ENCODE measurements at regions not wholly inside any gene's neighbourhood (a gene's known extent, or its start where the extent isn't known, plus 50 kb on each side); places are given as distances from the start of the nearest gene placed in this dataset.

DNA sequence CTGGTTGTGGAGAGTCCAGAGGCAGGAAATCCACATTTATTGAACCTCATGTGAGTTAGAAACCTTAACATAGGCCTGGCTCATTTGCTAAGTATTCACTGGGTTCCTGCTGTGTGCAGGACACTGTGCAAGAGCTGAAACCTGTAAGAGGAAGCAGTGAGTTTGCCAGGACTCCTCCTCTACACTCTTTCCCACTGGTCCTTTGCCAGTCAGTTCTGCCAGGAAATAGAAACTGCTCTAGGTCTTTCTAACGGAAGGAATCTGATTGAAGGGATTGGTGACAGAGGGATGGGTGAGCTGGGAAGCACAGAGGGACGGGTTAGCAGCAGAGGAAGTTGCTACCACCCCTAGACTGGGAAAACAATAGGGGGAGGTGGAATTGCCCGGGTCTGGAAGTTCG is 234.2 kb upstream of the ECI2 start:
- no peak for DNase-seq (ENCODE audit: low read depth)
- Histone ChIP-seq H3K4me3 (ENCODE audit: low read depth, low read length) (no peak overlapping the region), H3K27me3 (ENCODE audit: control insufficient read depth, insufficient read depth, low read length) (no peaks in the 10 kb centered on the region), H3K36me3 (ENCODE audit: control insufficient read depth, insufficient read depth, low read length) (no peaks in the 10 kb centered on the region)
- ChIA-PET POLR2A (no interaction called here), CTCF (interaction anchor here (3.2 kb wide), 1 partner anchor 11 kb away, joined by 12 read pairs; no protein-coding TSS in a partner anchor)
- TF ChIP-seq, protein P1, sequence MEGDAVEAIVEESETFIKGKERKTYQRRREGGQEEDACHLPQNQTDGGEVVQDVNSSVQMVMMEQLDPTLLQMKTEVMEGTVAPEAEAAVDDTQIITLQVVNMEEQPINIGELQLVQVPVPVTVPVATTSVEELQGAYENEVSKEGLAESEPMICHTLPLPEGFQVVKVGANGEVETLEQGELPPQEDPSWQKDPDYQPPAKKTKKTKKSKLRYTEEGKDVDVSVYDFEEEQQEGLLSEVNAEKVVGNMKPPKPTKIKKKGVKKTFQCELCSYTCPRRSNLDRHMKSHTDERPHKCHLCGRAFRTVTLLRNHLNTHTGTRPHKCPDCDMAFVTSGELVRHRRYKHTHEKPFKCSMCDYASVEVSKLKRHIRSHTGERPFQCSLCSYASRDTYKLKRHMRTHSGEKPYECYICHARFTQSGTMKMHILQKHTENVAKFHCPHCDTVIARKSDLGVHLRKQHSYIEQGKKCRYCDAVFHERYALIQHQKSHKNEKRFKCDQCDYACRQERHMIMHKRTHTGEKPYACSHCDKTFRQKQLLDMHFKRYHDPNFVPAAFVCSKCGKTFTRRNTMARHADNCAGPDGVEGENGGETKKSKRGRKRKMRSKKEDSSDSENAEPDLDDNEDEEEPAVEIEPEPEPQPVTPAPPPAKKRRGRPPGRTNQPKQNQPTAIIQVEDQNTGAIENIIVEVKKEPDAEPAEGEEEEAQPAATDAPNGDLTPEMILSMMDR (IDR thresholded peaks at IDR 0.05; ENCODE audit: insufficient read depth, low read depth, low read length) = no peak

DNA sequence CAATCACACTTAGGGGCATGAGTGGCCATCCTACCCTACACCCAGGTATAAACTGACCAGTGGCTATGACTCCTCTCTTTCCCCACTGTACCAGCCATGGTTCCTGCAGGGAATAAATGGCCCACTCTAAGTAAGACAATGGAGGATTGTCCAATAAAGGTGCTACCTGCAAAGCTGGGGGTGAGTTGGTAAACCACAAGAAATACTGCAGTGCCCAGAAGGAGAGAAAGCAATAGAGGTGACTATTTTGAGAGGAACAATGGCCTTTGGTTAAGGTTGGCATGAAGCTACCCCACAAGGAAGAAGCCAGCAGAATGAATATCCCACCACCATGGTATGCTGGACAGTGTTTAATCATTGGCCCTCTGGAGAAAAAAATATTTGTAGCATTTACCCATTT is 233.3 kb upstream of the ECI2 start:
- CTCF ChIA-PET = no interaction called here
- TF ChIP-seq, protein P1 (IDR thresholded peaks at IDR 0.05; ENCODE audit: insufficient read depth, low read depth, low read length) = no peak
- no peak for DNase-seq (ENCODE audit: low read depth)
- H3K36me3 ChIP-seq (ENCODE audit: control insufficient read depth, insufficient read depth, low read length) = no peaks in the 10 kb centered on the region
- no peak overlapping the region for H3K4me3 ChIP-seq (ENCODE audit: low read depth, low read length)
- POLR2A ChIA-PET = no interaction called here
- no peaks in the 10 kb centered on the region for H3K27me3 ChIP-seq (ENCODE audit: control insufficient read depth, insufficient read depth, low read length)

DNA sequence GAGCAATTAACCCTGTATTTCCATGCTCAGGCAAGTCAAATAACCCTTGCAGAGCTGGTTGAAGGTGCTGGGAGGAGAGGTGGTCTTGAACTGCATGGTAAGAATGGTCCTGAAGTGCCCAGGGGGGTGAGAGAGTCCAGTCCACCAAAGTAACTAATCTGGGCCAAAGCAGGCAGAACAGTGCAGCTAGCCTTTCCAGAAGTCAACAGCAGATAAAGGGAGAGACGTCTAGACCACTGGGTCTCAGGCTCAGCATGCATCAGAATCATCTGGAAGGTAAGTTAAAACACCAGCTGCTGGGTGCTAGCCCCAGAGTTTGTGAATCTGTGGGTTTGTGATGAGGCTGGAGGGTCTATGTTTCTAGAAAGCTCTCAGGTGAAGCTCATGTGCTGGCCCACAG is 232.3 kb upstream of the ECI2 start:
- TF ChIP-seq, protein P1 (IDR thresholded peaks at IDR 0.05; ENCODE audit: insufficient read depth, low read depth, low read length) = no peak
- POLR2A ChIA-PET = no interaction called here
- H3K27me3 ChIP-seq (ENCODE audit: control insufficient read depth, insufficient read depth, low read length) = no peaks in the 10 kb centered on the region
- H3K4me3 ChIP-seq (ENCODE audit: low read depth, low read length) = no peak overlapping the region
- no peak for DNase-seq (ENCODE audit: low read depth)
- CTCF ChIA-PET = interaction anchor here (0.7 kb wide), 1 partner anchor 12 kb away, joined by 4 read pairs; no protein-coding TSS in a partner anchor
- no peaks in the 10 kb centered on the region for H3K36me3 ChIP-seq (ENCODE audit: control insufficient read depth, insufficient read depth, low read length)

DNA sequence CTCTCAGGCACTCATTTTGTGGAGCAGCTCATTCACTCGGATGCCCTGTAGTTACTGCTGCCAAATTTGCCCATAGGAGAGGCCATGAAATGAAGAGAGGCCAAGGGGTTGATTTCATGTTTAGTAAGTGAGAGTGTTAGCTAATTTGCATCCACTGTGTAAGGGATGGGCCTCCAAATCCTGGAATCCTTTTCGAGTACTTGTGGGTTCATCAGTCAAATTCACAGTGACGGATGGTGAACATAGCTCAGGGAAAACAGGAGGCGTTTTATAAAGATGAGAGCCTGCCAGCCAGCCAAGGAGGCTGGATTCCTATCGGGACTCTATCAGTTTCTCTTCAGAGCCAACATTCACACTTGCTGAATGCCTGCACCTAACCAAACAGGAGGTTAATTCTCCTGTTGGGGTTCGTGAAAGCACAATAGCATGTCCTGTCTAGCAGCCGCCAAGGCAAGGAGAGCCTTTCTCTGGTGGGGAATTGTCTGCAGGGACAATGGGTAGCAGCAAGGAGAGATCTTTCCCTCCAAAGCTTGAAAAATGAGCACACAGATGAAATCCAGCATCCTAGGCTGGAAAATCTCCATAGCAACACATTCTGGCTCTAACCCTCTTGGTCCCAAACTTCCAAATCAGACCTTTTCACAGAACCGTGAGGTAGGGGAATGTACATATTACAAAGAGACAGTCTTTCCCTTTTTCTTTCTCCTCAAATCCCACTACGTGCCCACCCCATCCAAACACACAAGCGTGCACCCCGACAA is 231.4 kb upstream of the ECI2 start:
- Histone ChIP-seq H3K36me3 (ENCODE audit: control insufficient read depth, insufficient read depth, low read length) (no peaks in the 10 kb centered on the region), H3K27me3 (ENCODE audit: control insufficient read depth, insufficient read depth, low read length) (no peaks in the 10 kb centered on the region), H3K4me3 (ENCODE audit: low read depth, low read length) (no peak overlapping the region)
- CTCF ChIA-PET = no interaction called here
- POLR2A ChIA-PET = no interaction called here
- TF ChIP-seq, protein P1 (IDR thresholded peaks at IDR 0.05; ENCODE audit: insufficient read depth, low read depth, low read length) = no peak
- DNase-seq (ENCODE audit: low read depth) = no peak

DNA sequence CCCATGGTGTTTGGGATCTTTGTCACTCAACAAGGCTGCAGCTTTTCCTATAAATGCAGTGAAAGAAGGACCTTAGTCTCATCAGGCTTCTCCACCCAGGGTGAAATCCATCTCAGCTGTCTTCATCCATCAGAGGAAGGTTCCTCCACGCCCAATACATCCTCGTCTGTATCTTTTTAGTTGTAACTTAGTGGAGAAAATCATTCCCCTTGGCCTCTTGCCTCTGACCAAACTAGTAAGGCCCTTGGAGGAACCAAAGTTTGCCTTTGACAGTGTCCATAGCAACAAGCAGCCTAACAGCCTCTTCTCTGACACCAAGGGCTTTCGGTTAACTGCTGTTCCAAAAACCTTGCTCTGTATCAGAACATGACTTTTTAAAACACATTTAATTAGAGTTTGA is 230.3 kb upstream of the ECI2 start:
- POLR2A ChIA-PET = no interaction called here
- CTCF ChIA-PET = no interaction called here

More for the DNA sequence above, 230.3 kb upstream of the ECI2 start:
- DNase-seq (ENCODE audit: low read depth) = no peak
- Histone ChIP-seq H3K27me3 (ENCODE audit: control insufficient read depth, insufficient read depth, low read length) (no peaks in the 10 kb centered on the region), H3K36me3 (ENCODE audit: control insufficient read depth, insufficient read depth, low read length) (no peaks in the 10 kb centered on the region), H3K4me3 (ENCODE audit: low read depth, low read length) (no peak overlapping the region)
- TF ChIP-seq, protein P1 (IDR thresholded peaks at IDR 0.05; ENCODE audit: insufficient read depth, low read depth, low read length) = no peak
